Embryonic facial prominence (tissue), 1 donor: ENCODE measurements at regions not wholly inside any gene's neighbourhood (a gene's known extent, or its start where the extent isn't known, plus 50 kb on each side); places are given as distances from the start of the nearest gene placed in this dataset.

ENCODE experiments used
- DNase-seq: peaks from one replicate; pipeline ENCODE4 v3.0.0-alpha.2; 2016; ENCODE audit errors: extremely low spot score

GRCh38 chr5:107325866-107326265 is 344.9 kb downstream of the EFNA5 start:
- no peak for DNase-seq

DNA sequence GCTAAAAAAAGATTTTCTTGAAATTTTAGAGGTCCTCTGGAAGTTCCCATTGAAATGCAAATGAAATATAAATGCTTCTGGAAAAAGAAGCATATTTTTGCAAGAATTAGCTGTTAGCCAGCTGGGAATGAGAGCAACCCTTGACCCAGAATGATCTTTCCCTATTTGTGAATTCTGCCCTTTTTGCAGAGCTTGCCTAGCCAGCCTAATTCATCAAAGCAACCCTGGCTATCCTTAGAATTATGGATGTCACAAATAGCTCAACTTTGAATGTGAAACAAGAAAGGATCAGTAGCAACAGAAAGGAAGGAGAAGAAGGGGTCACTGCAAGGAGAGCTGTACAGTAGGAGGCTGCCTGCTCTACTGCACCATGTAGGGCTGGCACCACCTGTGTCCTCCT is 345.9 kb downstream of the EFNA5 start:
- no peak for DNase-seq

GRCh38 chr5:107324071-107324470 is 346.7 kb downstream of the EFNA5 start:
- no peak for DNase-seq

DNA sequence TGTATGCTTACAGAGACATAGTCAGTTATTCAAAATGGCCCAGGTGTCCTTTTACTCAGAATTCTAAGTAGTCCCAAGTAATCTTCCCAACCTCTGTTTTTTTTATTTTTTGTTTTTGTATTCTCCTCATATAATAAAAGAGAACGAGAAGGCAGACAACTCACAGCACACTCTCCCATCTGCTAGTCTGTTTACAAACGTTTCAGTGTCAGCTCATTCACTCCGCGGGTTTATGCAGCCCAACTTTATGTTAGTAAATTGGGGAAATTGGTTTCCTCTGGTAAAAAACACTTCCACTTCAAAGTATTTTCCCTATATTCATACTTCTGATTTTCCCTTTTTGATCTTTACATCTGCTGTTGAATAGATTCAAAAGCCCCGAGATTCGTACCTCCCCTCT is 347.2 kb downstream of the EFNA5 start:
- no peak for DNase-seq

GRCh38 chr5:107322936-107323335 is 347.8 kb downstream of the EFNA5 start:
- no peak for DNase-seq

DNA sequence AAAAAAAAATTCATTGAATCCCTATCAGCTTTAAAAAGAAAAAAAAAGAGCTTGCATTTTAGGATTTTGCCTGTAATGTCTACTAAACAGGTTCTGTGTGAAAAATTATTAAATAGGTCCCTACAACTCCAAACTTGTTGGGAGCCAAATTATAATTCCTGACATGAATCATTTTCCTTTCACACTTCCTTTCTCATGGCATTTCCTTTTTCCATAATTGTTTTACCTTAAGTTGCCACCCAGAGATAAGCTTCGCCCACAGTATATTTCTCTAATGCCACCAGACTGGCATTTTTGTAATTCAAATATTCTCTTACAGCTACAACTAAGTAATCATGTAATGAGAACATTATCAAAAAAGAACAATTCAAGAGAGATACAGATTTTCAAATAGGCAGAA is 348.8 kb downstream of the EFNA5 start:
- DNase-seq: no peak

DNA sequence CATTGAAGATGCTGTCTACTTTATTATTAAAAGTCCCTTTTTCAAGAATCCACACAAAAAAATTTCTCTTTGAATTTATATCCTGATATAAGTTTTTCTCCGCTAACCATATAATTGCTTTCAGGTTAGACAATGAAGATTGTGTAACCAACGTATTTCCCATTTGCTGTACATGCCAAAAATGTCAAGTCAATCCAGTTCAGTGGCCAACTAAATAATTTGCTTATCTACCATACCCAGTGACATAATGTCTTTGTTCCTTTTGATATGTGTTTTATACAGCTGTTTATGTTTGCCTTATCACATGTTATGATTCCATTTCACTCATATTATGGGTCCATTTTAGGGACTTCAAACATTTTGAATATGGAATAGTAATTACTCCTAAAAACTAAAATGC is 349.9 kb downstream of the EFNA5 start:
- no peak for DNase-seq

GRCh38 chr5:107320376-107320775 is 350.4 kb downstream of the EFNA5 start:
- no peak for DNase-seq

DNA sequence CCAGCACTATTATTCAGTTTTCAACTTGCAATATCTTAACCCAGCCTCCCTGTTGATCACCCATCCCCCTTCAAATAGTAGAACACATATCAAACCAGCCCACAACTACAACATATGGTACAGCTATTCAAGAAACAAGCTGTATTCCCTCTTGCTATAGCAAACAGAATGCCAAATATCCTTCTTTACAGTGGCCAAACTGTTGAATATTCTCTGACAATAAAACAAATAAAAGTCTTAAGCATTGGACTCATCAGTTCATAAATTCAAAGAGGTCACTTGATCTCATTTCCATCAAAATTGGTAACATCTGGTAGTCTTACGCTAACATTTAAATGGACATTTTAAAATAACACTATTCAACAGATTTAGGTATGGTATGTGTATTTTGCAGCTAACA is 350.8 kb downstream of the EFNA5 start:
- no peak for DNase-seq

- no peak for DNase-seq
These were observed 356.4 kb downstream of the EFNA5 start for GRCh38 chr5:107314330-107314729.

- DNase-seq: no peak
These were observed 356.8 kb downstream of the EFNA5 start for GRCh38 chr5:107313921-107314320.

GRCh38 chr5:107313098-107313497 is 357.6 kb downstream of the EFNA5 start:
- no peak for DNase-seq

DNA sequence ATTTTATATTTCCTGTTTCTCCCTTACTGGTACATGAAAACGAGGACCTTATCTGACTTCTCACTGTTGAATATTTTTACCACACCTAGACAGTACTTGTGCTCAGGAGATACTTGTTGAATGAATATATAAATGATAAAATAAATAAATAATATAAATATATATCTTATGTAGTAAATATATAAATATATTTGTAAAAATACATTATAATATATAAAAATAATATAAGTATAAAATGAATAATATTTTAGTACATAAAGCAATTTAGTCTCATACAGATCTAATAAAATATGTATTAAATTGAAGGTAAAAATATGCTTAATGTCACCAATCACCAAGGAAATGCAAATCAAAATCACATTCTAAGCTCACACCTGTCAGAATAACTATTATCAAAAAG is 360.6 kb downstream of the EFNA5 start:
- no peak for DNase-seq

DNA sequence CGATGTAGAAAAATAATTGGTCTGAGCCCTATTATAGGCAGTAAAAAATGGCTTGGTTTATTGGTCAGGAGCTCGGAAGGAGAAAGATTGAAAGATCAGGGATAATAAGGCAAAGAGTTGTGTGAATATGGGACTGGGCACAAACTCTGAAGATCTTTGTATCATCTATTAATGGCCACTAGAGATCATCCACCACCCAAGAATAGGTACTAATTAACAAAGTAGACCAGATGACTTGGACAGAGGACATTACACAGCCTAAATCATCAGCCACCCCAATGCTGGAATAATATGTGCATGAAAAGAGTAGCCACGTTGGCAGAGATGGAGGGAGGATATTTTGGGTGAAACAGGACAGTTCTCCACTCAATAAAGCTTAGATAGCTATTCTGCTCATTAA is 364.1 kb downstream of the EFNA5 start:
- no peak for DNase-seq

DNA sequence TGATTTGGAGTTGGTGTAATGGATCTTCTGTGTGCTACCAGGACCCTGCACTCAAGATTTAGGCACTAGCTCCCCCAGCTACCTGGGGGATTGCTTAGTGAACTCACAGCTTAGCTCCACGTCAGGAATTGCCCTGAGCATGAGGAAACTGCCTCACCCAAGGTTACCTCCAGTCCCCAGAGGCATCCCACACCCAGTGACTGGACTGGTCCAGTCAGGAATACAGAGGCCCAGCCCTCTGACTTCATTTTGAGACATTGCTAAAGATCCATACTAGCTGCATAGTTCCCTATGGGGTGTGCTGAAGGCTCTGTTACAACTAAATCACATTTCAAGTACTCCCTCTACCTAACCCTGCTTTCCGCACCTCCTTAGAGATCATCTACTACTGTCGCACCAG is 364.7 kb downstream of the EFNA5 start:
- DNase-seq: no peak

GRCh38 chr5:107304684-107305083 is 366.1 kb downstream of the EFNA5 start:
- DNase-seq: no peak

DNA sequence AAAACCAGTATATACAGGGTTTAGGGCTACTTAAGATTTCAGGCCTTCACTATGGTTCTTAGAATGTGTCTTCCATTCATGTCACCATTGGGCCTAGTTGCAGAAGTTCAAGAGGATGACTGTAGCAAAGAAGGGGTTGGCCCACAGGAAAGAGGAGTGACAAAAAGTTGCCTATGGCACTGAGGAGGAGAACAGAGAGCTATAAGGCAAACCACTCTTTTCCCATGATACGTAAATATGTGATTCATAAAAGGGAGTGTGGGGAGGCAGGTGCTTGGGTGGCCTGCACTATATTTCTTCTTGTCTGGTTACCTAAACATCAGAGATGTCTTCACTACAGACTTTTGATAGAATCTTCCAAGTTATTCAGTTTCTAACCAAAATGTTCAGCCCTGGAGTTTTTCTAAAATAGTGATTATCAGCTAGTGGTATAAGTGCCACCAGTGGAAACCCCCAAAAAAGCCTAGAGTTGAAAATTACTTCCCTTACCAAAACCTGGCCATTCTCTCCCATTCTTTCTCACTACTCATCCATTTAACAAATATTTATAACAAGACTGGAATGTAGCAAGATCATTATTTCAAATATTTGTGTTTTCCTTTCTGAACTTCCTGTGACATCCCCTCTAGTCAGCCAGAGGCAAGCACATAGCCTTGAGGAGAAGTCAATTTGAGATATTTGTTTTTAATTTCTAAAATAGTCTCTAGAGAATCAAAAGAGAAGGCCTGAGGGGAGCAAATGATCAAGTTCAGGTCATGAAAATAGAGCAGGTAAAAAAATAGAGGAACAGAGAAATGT is 367.4 kb downstream of the EFNA5 start:
- DNase-seq: no peak

GRCh38 chr5:107302441-107302840 is 368.3 kb downstream of the EFNA5 start:
- DNase-seq: no peak

DNA sequence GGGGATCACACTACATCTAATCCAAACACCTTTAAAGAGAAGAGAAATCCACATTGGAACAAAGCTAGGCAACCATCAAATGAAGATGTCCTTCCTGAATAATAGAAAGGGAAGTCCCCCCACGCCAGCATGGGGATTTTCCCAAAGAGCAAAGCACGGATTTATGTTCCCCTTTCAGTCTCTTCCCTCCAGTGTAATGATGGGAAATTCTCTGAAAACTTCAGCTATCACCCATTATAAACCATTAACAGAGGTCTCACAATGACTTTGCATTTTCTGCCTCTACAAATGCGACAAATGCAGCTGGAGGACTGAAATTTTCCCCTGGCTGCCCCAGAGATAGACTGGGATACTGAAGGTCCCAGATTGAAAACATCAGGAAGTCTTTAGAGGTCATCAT is 368.7 kb downstream of the EFNA5 start:
- DNase-seq: no peak

- DNase-seq: no peak
These were observed 369.9 kb downstream of the EFNA5 start for GRCh38 chr5:107300721-107301327.

GRCh38 chr5:107296572-107296971 is 374.2 kb downstream of the EFNA5 start:
- no peak for DNase-seq

DNA sequence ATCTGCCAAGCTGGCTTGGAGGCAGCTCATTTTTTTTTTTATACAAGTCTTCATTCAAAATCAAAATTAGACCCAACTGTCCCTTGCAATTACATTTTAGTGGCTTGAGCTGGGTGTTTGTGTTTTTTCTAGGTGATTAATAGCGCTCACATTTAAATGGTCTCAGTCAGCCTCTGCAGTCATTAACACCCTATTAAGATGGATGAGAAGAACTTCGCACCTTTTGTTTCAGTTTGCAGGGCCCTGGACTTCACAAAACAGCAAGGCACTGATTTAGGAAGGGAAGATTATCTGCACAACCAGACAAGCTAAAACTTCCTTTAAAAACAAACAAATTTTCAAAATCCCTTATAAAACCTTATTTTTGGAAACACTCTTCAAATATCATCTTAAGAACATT is 374.8 kb downstream of the EFNA5 start:
- no peak for DNase-seq

- DNase-seq: no peak
These were observed 376.1 kb downstream of the EFNA5 start for GRCh38 chr5:107294669-107295068.

- no peak for DNase-seq
These were observed 376.6 kb downstream of the EFNA5 start for GRCh38 chr5:107294211-107294550.
